GM18951 (cell line): ENCODE measurements at regions not wholly inside any gene's neighbourhood (a gene's known extent, or its start where the extent isn't known, plus 50 kb on each side); places are given as distances from the start of the nearest gene placed in this dataset.
"Not testable (repeated sequence)": the region's sequence is repeated elsewhere in the genome, so short reads cannot be mapped to it uniquely, and the experiment has no call there.

ENCODE experiments used
- POLR2A ChIP-seq: IDR thresholded peaks from 4 replicates; pipeline ENCODE4 v1.6.1; 2011; ENCODE audit warnings: mild to moderate bottlenecking; ENCODE audit not compliant: insufficient read length, insufficient read depth; ENCODE audit errors: extremely low read depth
- in situ Hi-C: fragments of 300-500 bp; cut with MboI; formaldehyde crosslinking; loops from one replicate; pipeline ENCODE4 v1.12.0; 2022; ENCODE audit warnings: low sequenced_read_pairs, mixed read lengths, inconsistent platforms; ENCODE audit not compliant: unreplicated experiment

DNA sequence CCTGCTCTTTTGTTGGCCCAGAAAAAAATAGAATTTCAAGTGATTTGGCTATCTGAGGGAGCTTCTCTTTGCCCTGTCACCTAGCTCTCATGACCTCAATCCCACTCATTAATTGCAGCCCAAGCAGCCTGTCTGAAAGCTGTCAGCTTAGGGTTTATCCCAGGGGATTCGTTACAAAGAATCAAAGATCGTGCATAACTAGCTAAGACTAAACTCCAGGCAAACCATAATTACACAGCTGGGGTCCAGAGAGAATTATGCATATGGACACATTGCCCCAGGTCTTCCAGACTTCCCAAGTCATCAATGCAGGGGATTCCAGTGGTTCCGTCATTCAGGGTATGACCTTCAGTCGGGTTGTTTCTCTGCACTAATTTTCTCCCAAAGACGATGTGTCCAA lies 91.6 kb upstream of the CBLB start:
- in situ Hi-C loops: no loop called here
- TF ChIP-seq POLR2A: no peak

DNA sequence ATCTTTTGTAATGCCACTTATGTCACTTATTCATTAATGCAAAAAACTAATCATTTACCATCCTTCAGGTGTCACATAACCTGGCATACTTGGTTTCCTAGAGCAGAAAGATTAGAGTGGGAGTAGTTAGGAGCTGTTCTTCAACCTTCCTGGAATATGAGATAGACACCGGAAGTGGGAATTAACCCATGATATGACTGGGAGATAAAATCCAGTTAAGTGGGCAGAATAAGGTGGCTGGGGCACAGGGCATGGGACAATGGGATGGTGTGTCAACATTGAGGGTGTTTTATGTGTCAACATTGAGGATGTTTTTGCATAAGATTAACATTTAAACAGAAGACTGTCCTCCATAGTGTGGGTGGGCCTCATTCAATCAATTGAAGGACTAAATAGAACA lies 94.3 kb upstream of the CBLB start:
- no peak for TF ChIP-seq POLR2A
- in situ Hi-C loops: no loop called here

DNA sequence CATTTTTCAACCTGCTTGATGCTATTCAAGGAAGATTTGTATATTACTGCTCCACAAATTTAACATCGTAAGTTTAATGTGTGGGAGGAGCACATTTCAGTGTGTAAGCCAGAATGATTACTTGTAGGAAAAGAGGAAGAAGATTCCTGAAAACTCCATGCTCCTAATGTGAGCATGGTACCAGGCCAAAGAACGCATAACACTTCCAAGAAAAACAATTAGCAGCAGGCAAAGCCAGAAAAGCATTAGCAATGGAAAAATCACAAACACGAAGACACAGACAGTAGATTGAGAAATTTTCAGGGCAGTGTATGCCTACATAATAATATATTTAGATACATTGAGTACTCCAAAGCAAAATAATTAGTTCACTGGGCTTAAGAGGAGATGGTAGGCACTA lies 96.6 kb upstream of the CBLB start:
- in situ Hi-C loops: no loop called here

DNA sequence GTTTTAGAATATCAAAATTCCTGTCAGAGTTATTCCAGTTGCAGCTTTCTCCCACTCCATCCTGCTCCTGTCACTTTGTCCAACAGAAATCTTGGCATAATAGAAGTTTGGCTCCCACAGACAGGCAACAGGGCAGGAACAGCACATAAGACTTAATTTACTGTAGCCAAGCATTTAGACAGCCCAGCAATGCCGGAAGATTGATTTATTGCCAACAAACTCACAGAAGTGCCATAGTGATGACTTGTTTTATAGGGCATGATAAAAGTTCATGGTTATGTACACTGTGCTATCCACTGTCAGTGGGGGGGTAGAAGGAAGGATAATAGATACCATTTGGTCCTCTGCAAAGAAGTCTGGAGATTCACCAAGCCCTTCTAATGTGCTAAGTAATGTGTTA lies 98.3 kb upstream of the CBLB start:
- in situ Hi-C loops: no loop called here
- TF ChIP-seq POLR2A: no peak

More for the DNA sequence above, 96.6 kb upstream of the CBLB start:
- no peak for TF ChIP-seq POLR2A

DNA sequence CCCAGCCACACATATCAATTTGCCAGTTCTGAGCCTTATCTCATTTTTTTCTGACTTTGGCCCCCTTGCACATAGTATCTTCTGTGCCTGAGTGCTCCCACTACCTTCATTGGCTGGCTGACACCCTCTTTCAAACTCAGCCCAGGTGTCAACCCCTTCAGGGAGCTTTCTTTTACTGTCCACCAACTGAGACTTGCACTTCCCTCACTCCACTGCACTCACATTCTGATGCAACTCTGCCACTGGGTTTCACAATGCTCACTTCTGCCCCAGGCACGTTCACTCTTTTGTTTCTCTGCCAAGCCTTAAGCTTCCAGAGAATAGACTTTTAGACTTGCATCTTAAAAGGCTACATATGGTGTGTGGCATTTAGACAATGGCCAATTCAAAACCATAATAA lies 101.5 kb upstream of the CBLB start:
- in situ Hi-C loops: no loop called here
- no peak for TF ChIP-seq POLR2A

DNA sequence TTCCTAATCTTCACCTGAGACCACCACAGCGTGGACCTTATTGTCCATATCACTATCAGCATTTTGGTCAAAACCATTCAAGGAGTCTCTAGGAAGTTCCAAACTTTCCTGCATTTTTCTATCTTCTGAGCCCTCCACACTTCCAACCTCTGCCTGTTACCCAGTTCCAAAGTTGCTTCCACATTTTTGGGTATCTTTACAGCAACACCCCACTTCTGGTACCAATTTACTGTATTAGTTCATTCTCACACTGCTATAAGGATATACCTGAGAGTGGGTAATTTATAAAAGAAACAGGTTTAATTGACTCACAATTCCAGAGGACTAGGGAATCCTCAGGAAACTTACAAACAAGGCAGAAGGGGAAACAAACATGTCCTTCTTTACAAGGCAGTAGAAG lies 103.3 kb upstream of the CBLB start:
- TF ChIP-seq POLR2A: no peak
- in situ Hi-C loops: no loop called here

DNA sequence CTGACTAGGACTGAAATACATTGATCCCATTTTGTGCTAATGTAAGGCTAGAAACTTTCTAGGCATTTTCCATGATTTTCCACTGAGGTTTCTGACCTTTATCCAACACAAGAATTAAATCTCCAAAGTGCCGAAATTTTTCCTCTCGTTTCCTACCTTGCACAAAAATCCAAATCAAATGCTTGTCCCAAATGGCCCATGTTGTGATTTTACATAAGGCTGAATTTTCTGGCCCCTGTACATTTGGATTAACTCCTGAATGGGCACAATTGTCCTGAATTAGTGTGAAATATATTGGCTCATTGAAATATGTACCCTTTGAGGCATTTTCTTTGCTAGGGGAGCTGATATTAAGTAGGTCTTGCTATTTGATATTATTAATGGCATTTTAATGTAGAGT lies 105.6 kb upstream of the CBLB start:
- in situ Hi-C loops: no loop called here
- no peak for TF ChIP-seq POLR2A

DNA sequence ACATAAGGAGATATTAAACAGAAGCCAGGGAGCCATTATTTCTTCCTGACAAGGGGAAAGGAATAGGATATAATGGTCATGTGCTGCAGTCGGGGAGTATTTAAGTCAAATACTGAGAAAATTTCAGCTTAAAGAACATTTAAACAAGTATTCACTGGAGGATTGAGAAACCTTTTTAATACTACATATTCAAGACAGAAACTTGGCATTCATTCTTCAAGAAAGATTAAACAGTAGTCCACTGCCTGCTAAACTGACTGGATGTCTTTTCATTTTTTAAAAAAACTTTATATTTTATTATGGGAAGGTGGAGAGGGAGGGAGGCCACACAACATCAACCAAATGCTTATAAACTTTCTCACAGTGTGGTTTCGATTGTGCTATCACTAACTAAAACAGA lies 107.4 kb upstream of the CBLB start:
- in situ Hi-C loops: no loop called here

DNA sequence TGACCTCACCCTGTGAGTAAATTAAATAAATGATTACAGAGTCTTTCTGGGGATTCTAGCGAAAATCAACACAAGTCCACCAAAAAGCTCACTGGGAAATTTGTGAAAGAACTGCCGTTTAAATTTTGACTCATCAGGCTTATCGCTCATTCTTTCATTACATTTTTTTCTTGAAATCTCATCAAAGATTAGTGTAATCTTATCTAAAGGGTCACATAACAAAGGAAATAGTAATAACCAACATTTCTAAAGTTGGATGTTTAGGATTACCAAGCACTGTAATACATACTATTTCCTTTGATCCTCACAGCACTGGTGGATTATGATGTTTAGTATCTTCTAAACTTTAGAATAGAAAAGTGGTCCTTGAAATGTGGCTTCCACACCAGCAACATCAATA lies 111.1 kb upstream of the CBLB start:
- TF ChIP-seq POLR2A: no peak
- in situ Hi-C loops: no loop called here

More for the DNA sequence above, 107.4 kb upstream of the CBLB start:
- TF ChIP-seq POLR2A: no peak

DNA sequence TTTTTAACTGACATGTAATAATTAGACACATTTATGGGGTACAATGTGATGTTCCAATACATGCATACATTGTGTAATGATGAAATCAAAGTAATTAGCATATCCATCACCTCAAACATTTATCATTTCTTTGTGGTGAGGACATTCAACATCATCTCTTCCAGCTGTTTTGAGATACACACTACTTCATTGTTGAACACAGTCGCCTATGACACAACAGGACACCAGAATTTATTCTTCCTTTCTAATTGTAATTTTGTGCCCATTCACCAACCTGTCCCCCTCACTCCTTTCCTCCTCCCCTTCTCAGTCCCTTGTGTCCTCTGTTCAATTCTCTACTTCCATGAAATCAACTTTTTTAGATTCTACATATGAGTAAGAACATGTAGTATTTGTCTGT lies 113.4 kb upstream of the CBLB start:
- TF ChIP-seq POLR2A: no peak

DNA sequence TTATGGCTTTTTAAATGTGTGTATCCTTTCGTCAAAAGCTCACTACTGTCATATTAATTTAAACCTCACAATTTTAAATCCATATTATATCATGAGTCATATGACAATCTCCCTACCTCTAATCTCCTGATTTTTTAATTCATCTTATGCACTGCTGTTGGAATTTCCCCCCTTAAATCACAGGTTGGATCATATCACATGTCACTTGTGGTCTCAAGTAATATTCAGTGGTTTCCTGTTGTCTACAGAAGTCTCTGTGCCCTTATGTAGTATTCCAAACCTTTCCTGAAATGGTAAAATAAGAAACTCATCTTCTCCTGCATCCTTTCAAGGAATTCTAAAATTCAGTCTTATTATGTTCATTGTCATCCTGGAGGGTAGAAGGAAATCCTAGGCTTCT lies 116.0 kb upstream of the CBLB start:
- TF ChIP-seq POLR2A: no peak
- in situ Hi-C loops: no loop called here

More for the DNA sequence above, 113.4 kb upstream of the CBLB start:
- in situ Hi-C loops: no loop called here

DNA sequence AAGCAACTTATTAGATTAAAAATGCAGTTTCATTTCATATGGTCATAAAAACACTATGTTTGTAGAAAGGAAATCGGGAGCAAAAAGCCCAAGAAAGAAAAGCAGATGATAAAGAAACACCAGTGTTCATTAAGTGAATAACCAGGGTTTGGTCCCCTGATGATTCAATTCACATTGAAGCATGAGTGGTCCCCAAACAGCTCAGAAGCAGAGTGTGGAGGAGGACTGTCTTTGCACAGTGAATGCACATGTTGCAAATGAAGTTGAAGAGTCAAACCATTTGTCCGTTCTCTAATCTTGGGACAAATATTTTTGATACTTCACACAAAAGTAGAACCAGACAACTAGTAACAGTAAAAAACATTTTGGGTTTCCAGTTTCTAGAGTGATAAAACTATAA lies 117.5 kb upstream of the CBLB start:
- in situ Hi-C loops: not testable (repeated sequence)

DNA sequence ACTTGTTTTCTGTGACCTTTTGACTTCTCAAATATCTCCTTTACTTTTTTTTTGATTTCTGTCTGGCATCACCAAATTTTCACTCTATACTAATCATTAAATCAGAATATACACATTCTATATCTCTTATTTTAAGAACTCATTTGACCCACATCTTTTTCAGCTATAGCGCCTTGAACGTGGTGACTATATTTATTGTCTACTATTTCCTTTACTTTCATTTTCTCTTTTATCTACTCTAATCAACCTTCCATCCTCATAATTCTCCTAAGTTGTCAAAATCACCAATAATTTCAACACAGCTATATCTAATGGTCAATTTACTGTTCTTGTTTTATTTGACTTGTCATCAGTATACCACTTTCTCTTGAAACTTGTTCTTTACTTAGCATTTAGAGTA lies 119.0 kb upstream of the CBLB start:
- in situ Hi-C loops: no loop called here
- TF ChIP-seq POLR2A: no peak

DNA sequence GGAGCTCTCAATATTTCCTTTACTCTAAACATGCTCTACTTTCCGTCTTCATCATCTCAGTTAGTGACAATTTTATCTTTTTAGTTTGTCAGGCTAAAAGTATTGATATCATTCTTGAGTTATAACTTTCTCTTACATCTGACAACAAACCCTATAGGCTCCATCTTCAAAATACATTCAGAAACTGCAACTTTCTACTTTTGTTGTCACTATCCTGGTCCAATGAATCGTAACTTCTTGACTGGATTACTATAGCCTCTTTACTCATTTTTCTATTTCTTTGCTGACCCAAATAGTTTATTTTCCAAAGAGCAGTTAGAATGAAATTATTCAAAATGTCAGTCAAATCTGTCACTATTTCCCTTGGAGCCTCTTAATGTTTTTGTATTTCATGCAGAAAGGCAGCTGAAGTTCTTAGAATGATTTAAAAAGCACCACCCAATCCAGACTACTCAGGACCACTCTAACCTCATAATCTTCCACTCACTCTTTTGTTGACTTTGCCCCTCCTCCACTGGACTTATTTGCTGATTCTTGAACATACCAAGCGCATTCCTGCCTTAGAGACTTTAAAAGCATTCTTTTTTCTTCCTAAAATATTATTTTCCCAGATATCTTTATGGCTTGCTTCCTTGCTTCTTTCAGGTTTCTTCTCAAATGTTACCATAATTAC lies 119.9 kb upstream of the CBLB start:
- in situ Hi-C loops: no loop called here

DNA sequence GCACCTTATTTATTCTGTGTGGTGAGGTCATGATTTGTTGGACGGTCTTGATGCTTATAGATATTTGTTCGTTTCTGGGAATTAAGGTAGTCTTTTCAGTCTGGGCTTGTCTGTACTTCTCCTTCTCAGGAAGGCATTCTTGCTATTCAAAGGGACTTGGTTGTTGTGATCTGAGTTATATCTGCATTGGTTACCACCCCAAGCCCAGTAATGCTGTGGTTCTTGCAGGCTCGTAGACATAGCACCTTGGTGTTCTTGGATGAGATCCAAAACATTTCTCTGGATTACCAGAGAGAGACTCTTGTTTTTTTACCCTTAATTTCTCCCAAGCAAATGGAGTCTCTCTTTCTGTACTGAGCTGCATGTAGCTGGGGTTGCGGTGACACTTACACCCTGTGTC lies 128.0 kb upstream of the CBLB start:
- TF ChIP-seq POLR2A: no peak
- in situ Hi-C loops: no loop called here

More for the DNA sequence above, 119.9 kb upstream of the CBLB start:
- TF ChIP-seq POLR2A: no peak

DNA sequence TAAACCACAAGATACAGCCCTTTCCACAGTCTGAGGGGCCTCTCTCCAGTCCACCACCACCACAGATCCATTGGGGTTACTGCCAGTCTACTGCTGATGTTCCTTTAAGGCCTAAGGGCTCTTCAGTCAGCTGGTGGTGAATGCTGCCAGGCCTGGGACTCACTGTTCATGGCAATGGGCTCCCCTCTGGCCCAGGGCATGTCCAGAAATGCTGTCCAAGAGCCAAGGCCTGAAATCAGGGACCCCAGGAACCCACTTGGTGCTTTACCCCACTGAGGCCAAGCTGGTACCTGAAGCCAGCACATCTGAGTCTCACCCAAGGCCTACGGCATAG lies 128.6 kb upstream of the CBLB start:
- TF ChIP-seq POLR2A: no peak
- in situ Hi-C loops: no loop called here
